ENCODE measurements at regions not wholly inside any gene's neighbourhood (a gene's known extent, or its start where the extent isn't known, plus 50 kb on each side); places are given as distances from the start of the nearest gene placed in this dataset.

DNA sequence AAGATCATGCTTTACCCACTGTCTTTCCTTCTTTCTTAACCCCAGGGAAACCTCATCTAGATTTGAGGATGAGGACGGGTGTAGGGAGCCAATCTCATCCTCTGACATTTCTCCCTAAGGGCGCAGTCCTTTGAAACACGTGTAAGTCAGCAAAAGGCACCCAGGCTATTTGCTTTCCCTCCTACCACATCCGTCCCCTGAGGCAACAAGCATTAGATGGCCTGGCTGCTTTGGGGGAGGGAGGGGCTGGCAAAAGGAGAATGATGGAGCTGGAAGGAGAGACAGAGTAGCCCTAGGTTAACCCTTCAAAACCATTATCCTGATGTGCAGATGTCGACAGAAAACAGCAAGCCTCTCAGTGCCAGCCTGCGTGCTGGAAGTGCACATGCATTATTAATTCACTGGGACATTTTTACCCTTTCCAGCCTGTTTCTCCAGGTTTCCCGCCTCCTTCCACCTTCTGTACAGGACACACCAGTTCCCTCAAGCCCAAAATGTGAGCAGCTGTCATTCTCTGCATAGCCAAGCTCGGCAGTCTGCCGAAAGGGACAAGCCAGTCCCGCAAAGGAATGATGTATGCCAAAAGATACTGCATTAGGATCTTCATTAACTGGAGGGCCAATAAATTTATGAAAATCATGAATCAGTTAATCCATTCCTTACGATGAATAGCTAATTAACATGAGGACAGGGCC is 547.2 kb downstream of the CD83 start (continued):
- TF ChIP-seq, protein P1, sequence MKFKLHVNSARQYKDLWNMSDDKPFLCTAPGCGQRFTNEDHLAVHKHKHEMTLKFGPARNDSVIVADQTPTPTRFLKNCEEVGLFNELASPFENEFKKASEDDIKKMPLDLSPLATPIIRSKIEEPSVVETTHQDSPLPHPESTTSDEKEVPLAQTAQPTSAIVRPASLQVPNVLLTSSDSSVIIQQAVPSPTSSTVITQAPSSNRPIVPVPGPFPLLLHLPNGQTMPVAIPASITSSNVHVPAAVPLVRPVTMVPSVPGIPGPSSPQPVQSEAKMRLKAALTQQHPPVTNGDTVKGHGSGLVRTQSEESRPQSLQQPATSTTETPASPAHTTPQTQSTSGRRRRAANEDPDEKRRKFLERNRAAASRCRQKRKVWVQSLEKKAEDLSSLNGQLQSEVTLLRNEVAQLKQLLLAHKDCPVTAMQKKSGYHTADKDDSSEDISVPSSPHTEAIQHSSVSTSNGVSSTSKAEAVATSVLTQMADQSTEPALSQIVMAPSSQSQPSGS (IDR thresholded peaks at IDR 0.05; ENCODE audit: low read length), result no peak
- TF ChIP-seq EED (IDR thresholded peaks at IDR 0.05; ENCODE audit: low read depth) (no peak), MEF2A (IDR thresholded peaks at IDR 0.05; ENCODE audit: insufficient read depth, low read depth, low read length) (no peak), RAD51 (IDR thresholded peaks at IDR 0.05) (no peak), RBBP5 (conservative IDR thresholded peaks at IDR 0.05) (no peak), WRNIP1 (IDR thresholded peaks at IDR 0.05; ENCODE audit: borderline replicate concordance, low read depth, low read length) (no peak), POLR2AphosphoS2 (IDR thresholded peaks at IDR 0.05; ENCODE audit: low read depth, low read length) (no peak), PAX5 (IDR thresholded peaks at IDR 0.05; ENCODE audit: borderline replicate concordance, low read depth, low read length) (no peak)
- TF ChIP-seq, protein P2, sequence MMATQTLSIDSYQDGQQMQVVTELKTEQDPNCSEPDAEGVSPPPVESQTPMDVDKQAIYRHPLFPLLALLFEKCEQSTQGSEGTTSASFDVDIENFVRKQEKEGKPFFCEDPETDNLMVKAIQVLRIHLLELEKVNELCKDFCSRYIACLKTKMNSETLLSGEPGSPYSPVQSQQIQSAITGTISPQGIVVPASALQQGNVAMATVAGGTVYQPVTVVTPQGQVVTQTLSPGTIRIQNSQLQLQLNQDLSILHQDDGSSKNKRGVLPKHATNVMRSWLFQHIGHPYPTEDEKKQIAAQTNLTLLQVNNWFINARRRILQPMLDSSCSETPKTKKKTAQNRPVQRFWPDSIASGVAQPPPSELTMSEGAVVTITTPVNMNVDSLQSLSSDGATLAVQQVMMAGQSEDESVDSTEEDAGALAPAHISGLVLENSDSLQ (IDR thresholded peaks at IDR 0.05), result no peak

All from GM12878 (cell line).